Activated CD4-positive, alpha-beta memory T cell treated with anti-CD3 and anti-CD28 coated beads for 36 hours (primary cell): ENCODE measurements at regions not wholly inside any gene's neighbourhood (a gene's known extent, or its start where the extent isn't known, plus 50 kb on each side); places are given as distances from the start of the nearest gene placed in this dataset.
A peak's percentile ranks its signal among the peaks of the same experiment; 100 is the strongest.

Experiments used
- CTCF ChIA-PET: fragments of 350-600 bp; sonication (Branson Sonifier 250); formaldehyde crosslinking; loops from one replicate; lab custom pipeline; 2021; ENCODE audit warnings: antibody characterized with exemption, inconsistent platforms; lab: Charles Lee
- POLR2A ChIA-PET: fragments of 350-600 bp; sonication (Branson Sonifier 250); formaldehyde crosslinking; loops from one replicate; lab custom pipeline; 2021; ENCODE audit warnings: antibody characterized with exemption; lab: Charles Lee
- DNase-seq: peaks from one replicate; pipeline ENCODE4 v3.0.0-alpha.2; 2020
- H3K27ac Mint-ChIP-seq: one replicate; pipeline ENCODE4 v1.8.0; 2021; ENCODE audit warnings: mixed read lengths
- H3K27me3 Mint-ChIP-seq: one replicate; pipeline ENCODE4 v1.8.0; 2021; ENCODE audit warnings: mixed read lengths
- H3K36me3 Mint-ChIP-seq: one replicate; pipeline ENCODE4 v1.8.0; 2021; ENCODE audit warnings: mixed read lengths
- H3K4me1 Mint-ChIP-seq: one replicate; pipeline ENCODE4 v1.8.0; 2021; ENCODE audit warnings: low read depth, mixed read lengths
- H3K4me3 Mint-ChIP-seq: one replicate; pipeline ENCODE4 v1.8.0; 2021; ENCODE audit warnings: mild to moderate bottlenecking, mixed read lengths
- H3K9me3 Mint-ChIP-seq: one replicate; pipeline ENCODE4 v1.8.0; 2021; ENCODE audit warnings: mixed read lengths
- intact Hi-C: fragments of 100-400 bp; cut with micrococcal nuclease; formaldehyde crosslinking; loops from one replicate; pipeline ENCODE4 v1.15.1; 2023

DNA sequence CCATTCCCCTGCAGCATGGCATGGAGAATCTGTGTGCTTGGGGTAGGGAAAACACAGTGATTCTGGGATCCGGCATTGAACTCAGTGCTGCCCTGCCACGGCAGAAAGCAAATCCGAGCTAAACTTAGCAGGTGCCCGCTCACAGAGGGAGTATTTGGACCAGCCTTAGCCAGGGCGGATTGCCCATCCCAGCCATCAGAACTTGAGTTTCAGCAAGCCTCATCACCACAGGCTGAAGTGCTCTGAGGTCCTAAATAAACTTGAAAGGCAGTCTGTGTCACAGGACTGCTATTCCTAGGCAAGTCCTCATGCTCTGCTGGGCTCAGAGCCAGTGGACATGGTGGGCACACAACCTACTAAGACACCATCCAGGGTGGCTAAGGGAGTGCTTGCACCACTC, 86.2 kb upstream of the YPEL5 start:
- CTCF ChIA-PET, result no interaction called here
- Mint-ChIP-seq H3K27me3 (peaks cover 18% of the 10 kb centered on the region), H3K27ac (no peak overlapping the region), H3K36me3 (peaks cover 5% of the 10 kb centered on the region), H3K9me3 (peaks cover 29% of the 10 kb centered on the region), H3K4me3 (no peak overlapping the region), H3K4me1 (no peaks in the 10 kb centered on the region)
- POLR2A ChIA-PET, result no interaction called here
- intact Hi-C loops, result no loop called here
- no peak for DNase-seq

DNA sequence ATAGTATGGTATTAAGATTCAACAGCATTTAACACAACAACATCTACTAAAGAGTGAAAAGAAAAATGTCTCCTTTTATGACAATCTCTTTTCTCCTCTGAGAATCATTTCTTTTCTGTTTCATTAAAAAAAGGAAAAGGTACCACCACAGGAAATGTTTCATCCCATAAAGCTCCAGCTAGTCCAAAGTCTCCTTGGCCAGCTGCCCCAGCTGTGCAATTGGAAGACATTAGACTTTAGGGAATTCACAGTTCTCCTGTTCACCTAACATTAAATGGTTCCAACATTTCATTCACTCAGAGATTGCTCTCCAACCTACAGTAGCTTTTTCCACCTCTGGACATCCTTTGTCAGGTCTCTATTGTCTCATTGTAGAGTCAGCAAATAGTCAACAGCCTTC, 78.7 kb upstream of the YPEL5 start:
- Mint-ChIP-seq H3K4me1 (no peaks in the 10 kb centered on the region), H3K27ac (no peak overlapping the region), H3K36me3 (peaks cover 3% of the 10 kb centered on the region), H3K27me3 (peaks cover 20% of the 10 kb centered on the region), H3K4me3 (no peak overlapping the region), H3K9me3 (peaks cover 30% of the 10 kb centered on the region)
- ChIA-PET CTCF (no interaction called here), POLR2A (no interaction called here)
- intact Hi-C loops, result no loop called here
- DNase-seq, result no peak

DNA sequence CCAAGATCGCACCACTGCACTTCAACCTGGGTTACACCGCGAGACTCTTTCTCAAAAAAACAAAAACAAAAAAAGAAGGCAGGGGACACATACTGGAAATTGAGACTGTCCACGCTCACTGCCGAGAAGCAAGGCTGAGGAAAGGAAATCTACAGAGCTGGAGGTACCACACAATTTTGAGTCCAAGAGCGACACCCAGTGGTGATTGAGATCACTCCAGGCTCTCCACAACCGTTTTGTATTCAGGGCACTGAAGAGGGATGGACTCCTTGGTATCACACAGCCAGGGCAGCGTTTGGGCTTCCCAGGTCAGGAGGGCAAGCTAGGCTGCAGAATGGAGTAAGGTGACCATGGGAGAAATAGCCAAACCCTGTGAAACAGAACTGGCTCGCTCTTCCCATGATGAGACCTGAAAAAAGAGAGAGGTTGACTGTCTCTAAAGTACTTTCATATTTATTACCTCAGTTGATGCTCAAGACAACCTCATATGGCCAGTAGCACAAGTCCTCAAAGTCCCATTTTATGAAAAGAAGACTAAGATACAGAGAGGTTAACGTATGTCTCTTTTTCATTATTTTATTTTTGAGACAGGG, 74.5 kb upstream of the YPEL5 start:
- CTCF ChIA-PET, result interaction anchor here (0.7 to 4.5 kb wide), 10 partner anchors 10 to 763 kb away, joined by 3 to 76 read pairs (median 4); partner anchors contain the start of gene ALK
- Mint-ChIP-seq H3K9me3 (no peaks in the 10 kb centered on the region), H3K4me1 (no peaks in the 10 kb centered on the region), H3K27ac (no peak overlapping the region), H3K4me3 (no peak overlapping the region), H3K36me3 (no peaks in the 10 kb centered on the region), H3K27me3 (peaks cover 25% of the 10 kb centered on the region)
- peak; percentile 76 for DNase-seq
- intact Hi-C loops, result loop anchor here (1.0 to 10.0 kb wide), 2 partner anchors 149 to 848 kb away; no protein-coding TSS in a partner anchor
- POLR2A ChIA-PET, result interaction anchor here (0.7 kb wide), 1 partner anchor 276 kb away, joined by 3 read pairs; no protein-coding TSS in a partner anchor

DNA sequence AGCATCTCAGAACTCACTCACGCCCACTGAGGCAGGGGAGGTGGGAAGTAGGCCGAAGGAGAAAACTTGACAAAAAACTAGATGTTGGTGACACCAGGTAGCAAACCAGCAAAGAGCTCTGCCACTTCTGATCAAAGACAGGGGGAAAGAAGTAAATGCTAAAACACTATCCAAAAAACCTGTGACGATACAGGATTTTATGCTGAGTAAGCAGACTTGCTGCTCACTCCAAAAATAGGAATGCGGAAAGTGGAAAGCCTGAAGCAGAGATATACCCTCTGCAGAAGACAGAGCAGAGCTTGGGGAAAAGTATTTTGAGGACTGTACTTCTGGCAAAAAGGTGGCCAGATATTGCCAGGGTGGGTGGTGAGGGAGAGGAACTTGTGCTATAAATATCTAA, 73.3 kb upstream of the YPEL5 start:
- ChIA-PET CTCF (interaction anchor here (0.6 to 4.5 kb wide), 2 partner anchors 82 to 151 kb away, joined by 3 to 76 read pairs; partner anchors contain the start of gene ALK), POLR2A (no interaction called here)
- DNase-seq, result no peak
- no peaks in the 10 kb centered on the region for H3K9me3 Mint-ChIP-seq
- H3K4me3 Mint-ChIP-seq, result no peak overlapping the region
- peaks cover 25% of the 10 kb centered on the region for H3K27me3 Mint-ChIP-seq
- H3K27ac Mint-ChIP-seq, result no peak overlapping the region
- no peaks in the 10 kb centered on the region for H3K4me1 Mint-ChIP-seq
- intact Hi-C loops, result loop anchor here (10.0 kb wide), 1 partner anchor 849 kb away; no protein-coding TSS in a partner anchor
- no peaks in the 10 kb centered on the region for H3K36me3 Mint-ChIP-seq

DNA sequence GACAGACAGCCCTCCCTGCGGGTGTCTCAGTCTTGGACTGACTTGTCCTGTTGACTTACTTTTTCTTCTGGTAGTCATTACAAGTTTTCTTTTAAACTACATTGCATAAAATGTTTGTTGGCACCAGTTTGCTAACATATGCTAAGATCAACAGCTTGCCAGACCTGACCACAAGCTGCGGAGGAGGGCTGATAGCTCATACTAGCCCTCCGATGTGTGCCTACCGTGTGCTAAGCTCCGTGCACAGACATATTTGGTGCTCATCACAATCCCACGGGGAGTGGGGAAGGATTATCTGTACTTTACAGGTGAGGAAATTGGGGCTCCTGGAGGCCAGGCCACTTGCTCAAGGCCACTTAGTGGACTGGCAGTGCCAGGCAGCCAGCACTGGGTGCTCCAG, 72.8 kb upstream of the YPEL5 start:
- Mint-ChIP-seq H3K27me3 (peaks cover 25% of the 10 kb centered on the region), H3K9me3 (no peaks in the 10 kb centered on the region), H3K4me1 (no peaks in the 10 kb centered on the region), H3K36me3 (no peaks in the 10 kb centered on the region), H3K27ac (no peak overlapping the region), H3K4me3 (no peak overlapping the region)
- ChIA-PET CTCF (interaction anchor here (0.6 to 4.5 kb wide), 2 partner anchors 83 to 151 kb away, joined by 3 to 76 read pairs; partner anchors contain the start of gene ALK), POLR2A (no interaction called here)
- intact Hi-C loops, result loop anchor here (10.0 kb wide), 1 partner anchor 849 kb away; no protein-coding TSS in a partner anchor
- no peak for DNase-seq

DNA sequence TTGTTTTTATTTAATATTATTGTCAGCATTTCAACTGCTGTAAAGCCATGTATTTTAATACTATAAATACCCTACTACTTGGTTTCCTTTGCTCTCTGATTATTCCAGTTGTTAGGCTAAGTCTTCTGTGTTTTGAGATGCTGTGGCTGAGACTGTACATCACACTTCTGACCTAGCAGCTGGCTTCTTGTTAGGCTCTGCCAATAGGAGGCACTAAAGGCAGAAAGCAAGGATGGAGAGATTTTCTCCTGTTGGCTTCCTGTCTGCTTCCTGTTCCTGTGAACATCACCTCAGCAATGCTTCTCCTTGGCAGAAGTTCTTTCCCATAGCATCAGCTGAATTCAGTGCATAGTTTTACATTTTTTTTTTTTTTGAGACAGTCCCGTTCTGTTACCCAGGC, 68.3 kb upstream of the YPEL5 start:
- POLR2A ChIA-PET, result no interaction called here
- DNase-seq, result no peak
- Mint-ChIP-seq H3K27ac (no peak overlapping the region), H3K36me3 (no peaks in the 10 kb centered on the region), H3K4me3 (no peak overlapping the region), H3K27me3 (peaks cover 10% of the 10 kb centered on the region), H3K4me1 (no peaks in the 10 kb centered on the region), H3K9me3 (no peaks in the 10 kb centered on the region)
- CTCF ChIA-PET, result no interaction called here
- intact Hi-C loops, result loop anchor here (10.0 kb wide), 1 partner anchor 854 kb away; no protein-coding TSS in a partner anchor

DNA sequence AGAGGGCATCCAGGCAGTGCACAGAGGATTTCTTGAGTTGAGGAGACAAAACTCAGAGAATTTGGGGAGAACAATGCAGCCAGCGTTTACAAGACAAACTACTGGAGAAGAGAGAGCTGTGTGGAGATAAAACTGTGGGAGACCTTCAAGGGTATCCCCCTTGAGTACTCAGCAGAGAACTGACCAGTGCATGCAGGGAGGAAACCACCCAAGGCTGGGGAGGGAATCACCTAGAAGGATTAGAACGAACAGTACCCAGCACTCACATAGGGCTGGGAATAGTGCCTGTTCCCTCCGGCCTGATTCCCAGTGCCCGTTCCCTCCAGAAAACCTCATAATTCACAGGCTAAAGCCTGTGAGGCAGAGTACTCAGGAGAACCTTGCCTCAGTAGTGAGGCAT, 61.9 kb upstream of the YPEL5 start:
- no peak overlapping the region for H3K4me3 Mint-ChIP-seq
- no peaks in the 10 kb centered on the region for H3K4me1 Mint-ChIP-seq
- no peaks in the 10 kb centered on the region for H3K36me3 Mint-ChIP-seq
- CTCF ChIA-PET, result interaction anchor here (1.2 kb wide), 1 partner anchor 30 kb away, joined by 3 read pairs; no protein-coding TSS in a partner anchor
- no peak for DNase-seq
- no peaks in the 10 kb centered on the region for H3K9me3 Mint-ChIP-seq
- POLR2A ChIA-PET, result no interaction called here
- no peak overlapping the region for H3K27ac Mint-ChIP-seq
- peaks cover 8% of the 10 kb centered on the region for H3K27me3 Mint-ChIP-seq
- intact Hi-C loops, result no loop called here

DNA sequence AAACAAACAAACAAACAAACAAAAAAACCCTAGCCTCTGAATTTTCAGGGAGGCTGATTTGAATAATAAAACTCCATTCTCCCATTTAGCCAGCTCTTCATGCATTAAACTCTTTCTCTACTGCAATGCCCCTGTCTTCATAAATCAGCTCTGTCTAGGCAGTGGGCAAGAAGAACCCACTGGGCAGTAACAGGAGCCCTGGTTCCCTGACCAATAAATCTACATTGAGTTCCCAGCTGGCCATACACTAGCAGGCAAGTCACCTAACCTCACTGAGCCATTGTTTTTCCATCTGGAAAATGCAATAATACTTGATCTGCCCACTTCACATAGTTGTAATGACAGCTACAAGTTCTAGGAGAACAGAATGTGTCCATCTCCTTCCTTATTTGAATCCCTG, 57.6 kb upstream of the YPEL5 start:
- Mint-ChIP-seq H3K4me1 (peaks cover 1% of the 10 kb centered on the region), H3K36me3 (no peaks in the 10 kb centered on the region), H3K4me3 (no peak overlapping the region), H3K27ac (no peak overlapping the region), H3K9me3 (no peaks in the 10 kb centered on the region), H3K27me3 (peaks cover 20% of the 10 kb centered on the region)
- intact Hi-C loops, result no loop called here
- CTCF ChIA-PET, result interaction anchor here (1.0 to 4.8 kb wide), 2 partner anchors 17 to 26 kb away, joined by 3 to 57 read pairs; no protein-coding TSS in a partner anchor
- POLR2A ChIA-PET, result no interaction called here
- DNase-seq, result no peak

DNA sequence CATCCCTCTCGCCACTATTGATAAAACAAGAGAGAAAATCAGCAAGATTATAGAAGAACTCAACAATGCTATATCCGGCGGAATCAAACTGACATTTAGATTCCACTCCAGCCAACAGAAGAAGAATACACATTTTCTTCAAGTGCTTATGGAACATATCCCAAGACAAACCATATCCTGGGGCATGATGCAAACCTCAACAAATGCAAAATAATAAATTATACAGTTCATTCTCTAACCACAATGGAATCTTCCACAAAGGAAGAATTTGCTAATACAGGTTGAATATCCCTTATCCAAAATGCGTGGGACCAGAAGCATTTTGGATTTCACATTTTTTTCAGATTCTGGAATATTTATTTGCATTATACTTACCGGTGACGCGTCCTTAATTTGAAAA, 51.4 kb upstream of the YPEL5 start:
- POLR2A ChIA-PET, result no interaction called here
- no peaks in the 10 kb centered on the region for H3K36me3 Mint-ChIP-seq
- H3K4me3 Mint-ChIP-seq, result no peak overlapping the region
- intact Hi-C loops, result no loop called here
- H3K4me1 Mint-ChIP-seq, result peaks cover 1% of the 10 kb centered on the region
- no peak overlapping the region for H3K27ac Mint-ChIP-seq
- peaks cover 23% of the 10 kb centered on the region for H3K27me3 Mint-ChIP-seq
- DNase-seq, result no peak
- H3K9me3 Mint-ChIP-seq, result no peaks in the 10 kb centered on the region
- CTCF ChIA-PET, result no interaction called here

DNA sequence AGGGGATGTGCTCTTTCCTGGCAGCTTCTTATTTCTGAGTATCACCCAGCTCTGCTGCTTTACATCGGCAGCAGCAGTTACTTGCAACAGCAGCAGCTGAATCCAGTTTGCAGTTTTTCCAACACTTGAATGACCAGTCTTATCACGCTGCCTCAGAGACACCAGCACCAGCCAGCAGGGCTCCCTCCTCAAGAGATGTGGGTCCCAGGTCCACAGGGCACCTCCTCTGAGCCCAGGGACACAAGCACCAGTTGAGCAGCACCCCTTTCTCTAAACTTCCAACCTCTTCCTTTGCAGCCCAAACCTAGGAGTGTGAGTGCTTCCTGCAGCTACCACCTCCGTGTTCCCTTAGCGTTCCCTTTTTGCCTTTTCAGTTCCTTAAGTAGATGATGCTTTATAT, 50.4 kb upstream of the YPEL5 start:
- Mint-ChIP-seq H3K4me3 (no peak overlapping the region), H3K4me1 (no peaks in the 10 kb centered on the region), H3K27me3 (peaks cover 17% of the 10 kb centered on the region), H3K36me3 (no peaks in the 10 kb centered on the region), H3K9me3 (no peaks in the 10 kb centered on the region), H3K27ac (no peak overlapping the region)
- intact Hi-C loops, result no loop called here
- POLR2A ChIA-PET, result no interaction called here
- no peak for DNase-seq
- CTCF ChIA-PET, result interaction anchor here (1.0 kb wide), 1 partner anchor 18 kb away, joined by 4 read pairs; no protein-coding TSS in a partner anchor
